Vagina (tissue), 2 donors: ENCODE measurements at regions not wholly inside any gene's neighbourhood (a gene's known extent, or its start where the extent isn't known, plus 50 kb on each side); places are given as distances from the start of the nearest gene placed in this dataset.

Experiments
- CTCF ChIP-seq, 3 experiments: fragments of 450-650 bp in 2 of 3; fragments of 200-600 bp in 1 of 3; sonication (generic) in 1 of 3; IDR thresholded peaks; one replicate each; pipeline ENCODE4 v1.5.1; 2017 to 2019; ENCODE audit warnings: antibody characterized with exemption in 3 of 3, mild to moderate bottlenecking in 2 of 3, moderate library complexity in 2 of 3
- POLR2A ChIP-seq, 2 donors: fragments of 450-650 bp; IDR thresholded peaks; one replicate each; pipeline ENCODE4 v1.6.1; 2017; ENCODE audit warnings: antibody characterized with exemption in 2 of 2, mild to moderate bottlenecking in 2 of 2, moderate library complexity in 2 of 2

GRCh38 chr11:36783808-36784207 lies 185.8 kb upstream of the RAG2 start:
- TF ChIP-seq CTCF (IDR thresholded peaks at IDR 0.05) (no peak), POLR2A (IDR thresholded peaks at IDR 0.05) (no peak)
